ENCODE measurements at regions not wholly inside any gene's neighbourhood (a gene's known extent, or its start where the extent isn't known, plus 50 kb on each side); places are given as distances from the start of the nearest gene placed in this dataset.

GRCh38 chr4:163582703-163583102 lies 88.2 kb downstream of the TMA16 start:
- no peak overlapping the region for H3K4me3 ChIP-seq (ENCODE audit: low read length)
- Mint-ChIP-seq H3K4me3 (no peak overlapping the region), H3K4me1 (no peaks in the 10 kb centered on the region), H3K9me3 (peaks cover 1% of the 10 kb centered on the region), H3K27ac (no peak overlapping the region), H3K36me3 (ENCODE audit: low read depth) (no peaks in the 10 kb centered on the region), H3K27me3 (ENCODE audit: insufficient read depth) (no peaks in the 10 kb centered on the region)
- no peaks in the 10 kb centered on the region for H3K27me3 ChIP-seq (ENCODE audit: control insufficient read depth, insufficient read depth, low read length, poor library complexity, severe bottlenecking)
- H3K36me3 ChIP-seq (ENCODE audit: control insufficient read depth, insufficient read depth, low read length) = no peaks in the 10 kb centered on the region
- no peak overlapping the region for H3K27ac ChIP-seq (ENCODE audit: low read depth, low read length)
- H3K9me3 ChIP-seq (ENCODE audit: control insufficient read depth, low read length) = peaks cover 6% of the 10 kb centered on the region
- no peaks in the 10 kb centered on the region for H3K4me1 ChIP-seq (ENCODE audit: control insufficient read depth, insufficient read depth, low read length)
- TF ChIP-seq CTCF (conservative IDR thresholded peaks at IDR 0.05) = no peak
- DNase-seq = no peak
- 67 to 90% methylated on average over 2 of the region's 2 CpGs for WGBS, 2 experiments (ENCODE audit: insufficient coverage in 1 of 2, insufficient read length in 1 of 2)
- H3K9ac ChIP-seq (ENCODE audit: extremely low read depth, low read length, poor library complexity, severe bottlenecking) = no peak overlapping the region

- H3K36me3 Mint-ChIP-seq (ENCODE audit: low read depth) = no peaks in the 10 kb centered on the region
- no peak overlapping the region for H3K27ac Mint-ChIP-seq
- Histone ChIP-seq H3K27ac (ENCODE audit: low read depth, low read length) (no peak overlapping the region), H3K9me3 (ENCODE audit: control insufficient read depth, low read length) (peaks cover 6% of the 10 kb centered on the region), H3K4me3 (ENCODE audit: low read length) (no peak overlapping the region), H3K9ac (ENCODE audit: extremely low read depth, low read length, poor library complexity, severe bottlenecking) (no peak overlapping the region), H3K36me3 (ENCODE audit: control insufficient read depth, insufficient read depth, low read length) (no peaks in the 10 kb centered on the region), H3K27me3 (ENCODE audit: control insufficient read depth, insufficient read depth, low read length, poor library complexity, severe bottlenecking) (no peaks in the 10 kb centered on the region), H3K4me1 (ENCODE audit: control insufficient read depth, insufficient read depth, low read length) (no peaks in the 10 kb centered on the region)
- H3K9me3 Mint-ChIP-seq = peaks cover 3% of the 10 kb centered on the region
- no peaks in the 10 kb centered on the region for H3K27me3 Mint-ChIP-seq (ENCODE audit: insufficient read depth)
- H3K4me3 Mint-ChIP-seq = no peak overlapping the region
- TF ChIP-seq CTCF (conservative IDR thresholded peaks at IDR 0.05) = peak; percentile 62
- peak; percentile 61 for DNase-seq
- no peaks in the 10 kb centered on the region for H3K4me1 Mint-ChIP-seq
- 80 to 88% methylated on average over 1 to 3 of the region's 3 CpGs for WGBS, 2 experiments (ENCODE audit: insufficient coverage in 1 of 2, insufficient read length in 1 of 2)
These were observed 93.4 kb downstream of the TMA16 start for GRCh38 chr4:163587867-163588266.

GRCh38 chr4:163588532-163588931 lies 94.0 kb downstream of the TMA16 start:
- Mint-ChIP-seq H3K4me3 (no peak overlapping the region), H3K36me3 (ENCODE audit: low read depth) (no peaks in the 10 kb centered on the region), H3K9me3 (peaks cover 3% of the 10 kb centered on the region), H3K4me1 (no peaks in the 10 kb centered on the region), H3K27me3 (ENCODE audit: insufficient read depth) (no peaks in the 10 kb centered on the region), H3K27ac (no peak overlapping the region)
- Histone ChIP-seq H3K4me3 (ENCODE audit: low read length) (no peak overlapping the region), H3K27ac (ENCODE audit: low read depth, low read length) (no peak overlapping the region), H3K9me3 (ENCODE audit: control insufficient read depth, low read length) (peaks cover 6% of the 10 kb centered on the region), H3K4me1 (ENCODE audit: control insufficient read depth, insufficient read depth, low read length) (no peaks in the 10 kb centered on the region), H3K9ac (ENCODE audit: extremely low read depth, low read length, poor library complexity, severe bottlenecking) (no peak overlapping the region), H3K36me3 (ENCODE audit: control insufficient read depth, insufficient read depth, low read length) (no peaks in the 10 kb centered on the region), H3K27me3 (ENCODE audit: control insufficient read depth, insufficient read depth, low read length, poor library complexity, severe bottlenecking) (no peaks in the 10 kb centered on the region)
- 92% methylated on average over 1 of the region's 2 CpGs; no CpG with 5 or more reads in 1 of the 2 experiments for WGBS, 2 experiments (ENCODE audit: insufficient coverage in 1 of 2, insufficient read length in 1 of 2)
- TF ChIP-seq CTCF (conservative IDR thresholded peaks at IDR 0.05) = no peak
- no peak for DNase-seq
